Panc1 (cell line): ENCODE measurements at regions not wholly inside any gene's neighbourhood (a gene's known extent, or its start where the extent isn't known, plus 50 kb on each side); places are given as distances from the start of the nearest gene placed in this dataset.

Experiments used
- CTCF ChIP-seq: fragments of 450-650 bp; IDR thresholded peaks from 2 replicates; pipeline ENCODE4 v1.5.1; 2017; ENCODE audit warnings: mild to moderate bottlenecking
- REST ChIP-seq, 2 experiments: IDR thresholded peaks; 2 replicates each; pipeline ENCODE4 v1.6.1; 2011 to 2012; ENCODE audit warnings: low read depth in 2 of 2, control low read depth in 1 of 2, low read length in 1 of 2, mild to moderate bottlenecking in 1 of 2, moderate library complexity in 1 of 2; ENCODE audit not compliant: insufficient read depth in 1 of 2

- TF ChIP-seq CTCF (no peak), REST (IDR thresholded peaks at IDR 0.05; ENCODE audit: insufficient read depth in 1 of 2, low read depth in 2 of 2, low read length in 1 of 2) (no peak)
Measured at GRCh38 chr2:3024401-3024935, 353.1 kb downstream of the EIPR1 start.
